Occipital lobe (tissue), 1 donor: ENCODE measurements at regions not wholly inside any gene's neighbourhood (a gene's known extent, or its start where the extent isn't known, plus 50 kb on each side); places are given as distances from the start of the nearest gene placed in this dataset.
"Not testable (repeated sequence)": the region's sequence is repeated elsewhere in the genome, so short reads cannot be mapped to it uniquely, and the experiment has no call there.

Experiments used
- DNase-seq: peaks from one replicate; lab custom pipeline; 2025; lab: John Stamatoyannopoulos, UW

DNA sequence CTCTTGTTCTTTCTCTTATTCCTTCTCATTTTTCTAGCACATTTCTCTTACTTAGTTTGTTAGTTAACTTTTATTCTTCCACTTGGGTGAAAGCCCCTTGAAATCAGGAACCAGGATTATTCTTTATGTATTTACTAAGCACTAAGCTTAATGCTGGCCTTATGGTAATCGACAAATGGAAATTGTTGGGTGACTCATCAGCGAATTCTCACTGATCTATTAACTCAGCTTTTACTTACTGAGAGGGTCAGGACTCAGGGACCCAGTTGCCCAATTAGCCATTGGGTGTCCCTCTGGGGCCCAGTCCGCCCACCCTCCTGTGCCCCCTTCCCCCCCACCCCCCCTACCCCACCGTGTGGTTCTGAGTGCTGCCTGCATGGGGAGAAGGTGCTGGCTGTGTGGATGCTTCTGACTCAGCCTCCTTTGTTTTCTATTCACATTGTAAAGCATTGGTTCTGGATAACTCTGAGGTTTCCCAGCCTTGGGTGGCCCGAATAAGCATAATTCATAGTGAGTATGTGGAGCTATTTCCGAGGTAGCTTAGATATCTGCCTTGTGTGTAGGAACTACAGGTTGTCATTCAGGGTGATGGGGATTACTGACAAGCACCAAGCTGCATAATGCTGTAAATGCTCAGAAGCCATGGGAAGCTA, 240.9 kb downstream of the FGF9 start:
- no peak for DNase-seq

DNA sequence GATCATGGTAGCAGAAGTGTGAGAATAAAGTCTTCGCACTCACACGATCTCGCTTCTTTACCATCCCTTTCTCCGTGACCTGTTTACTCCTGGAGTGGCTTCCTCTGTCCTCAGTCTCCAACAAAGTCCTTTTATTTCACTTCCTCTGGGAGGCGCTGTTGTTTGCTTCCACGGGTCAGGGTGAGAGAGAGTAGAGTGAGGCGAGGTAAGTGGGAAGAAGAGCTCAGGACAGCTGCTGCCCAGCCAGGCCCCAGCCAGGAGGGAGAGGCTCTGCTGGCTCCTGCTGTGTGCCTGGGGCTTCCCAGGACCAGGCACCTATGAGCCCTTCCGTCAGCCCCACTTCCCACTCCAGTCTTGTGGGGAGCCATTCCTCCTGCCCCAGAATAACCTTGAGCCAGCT, 242.1 kb downstream of the FGF9 start:
- DNase-seq: no peak

DNA sequence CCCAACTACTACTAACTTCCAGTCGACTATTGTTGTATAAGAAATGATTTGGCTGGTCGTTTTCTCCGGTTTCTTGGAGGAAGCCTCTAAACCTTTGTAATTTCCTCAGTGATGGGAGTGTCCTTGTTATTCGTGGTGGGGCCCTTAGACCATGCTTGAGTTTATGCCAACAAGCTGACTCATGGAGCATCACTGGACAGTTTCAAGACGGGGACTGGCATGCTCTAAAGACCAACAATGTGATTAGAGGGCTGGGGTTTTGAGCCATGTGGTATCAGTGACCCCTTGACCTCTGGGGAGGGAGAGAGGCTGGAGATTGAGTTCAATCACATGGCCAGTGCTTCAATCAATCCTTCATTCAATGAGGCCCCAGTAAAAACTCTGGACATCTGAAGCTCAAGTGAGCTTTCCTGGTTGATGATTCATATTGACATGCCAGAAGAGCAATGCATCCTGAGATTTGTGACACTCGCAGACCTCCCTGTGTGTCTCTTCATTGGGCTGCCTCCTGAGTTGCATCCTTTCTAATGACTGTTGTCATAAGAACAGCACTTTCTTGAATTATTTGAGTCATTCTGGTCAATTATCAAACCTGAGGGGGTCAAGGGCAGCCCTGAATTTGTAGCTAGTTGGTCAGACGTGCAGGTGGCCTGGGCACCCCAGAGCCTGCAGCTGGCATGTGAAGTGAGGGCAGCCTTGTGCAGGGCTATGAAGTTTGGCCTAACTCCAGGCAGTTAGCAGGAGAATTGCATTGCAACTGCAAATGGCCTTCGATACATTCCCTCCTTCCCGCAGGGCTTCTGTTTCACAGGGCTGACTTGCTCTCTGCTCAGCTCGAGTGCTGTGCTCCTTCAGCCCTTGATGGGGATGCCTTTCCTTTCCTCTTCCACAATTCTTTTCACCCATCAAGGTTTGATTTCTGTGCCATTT, 246.5 kb downstream of the FGF9 start:
- DNase-seq: no peak

DNA sequence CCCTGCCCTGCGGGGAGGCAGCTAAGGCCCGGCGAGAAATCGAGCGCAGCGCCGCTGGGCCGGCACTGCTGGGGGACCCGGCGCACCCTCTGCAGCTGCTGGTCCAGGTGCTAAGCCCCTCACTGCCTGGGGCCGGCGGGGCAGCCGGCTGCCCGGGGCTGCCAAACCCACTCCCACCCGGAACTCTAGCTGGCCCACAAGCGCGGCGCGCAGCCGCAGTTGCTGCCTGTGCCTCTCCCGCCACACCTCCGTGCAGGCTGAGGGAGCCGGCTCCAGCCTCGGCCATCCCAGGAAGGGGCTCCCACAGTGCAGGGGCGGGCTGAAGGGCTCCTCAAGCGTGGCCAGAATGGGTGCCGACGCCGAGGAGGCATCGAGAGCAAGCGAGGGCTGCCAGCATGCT, 249.9 kb downstream of the FGF9 start:
- not testable (repeated sequence) for DNase-seq

DNA sequence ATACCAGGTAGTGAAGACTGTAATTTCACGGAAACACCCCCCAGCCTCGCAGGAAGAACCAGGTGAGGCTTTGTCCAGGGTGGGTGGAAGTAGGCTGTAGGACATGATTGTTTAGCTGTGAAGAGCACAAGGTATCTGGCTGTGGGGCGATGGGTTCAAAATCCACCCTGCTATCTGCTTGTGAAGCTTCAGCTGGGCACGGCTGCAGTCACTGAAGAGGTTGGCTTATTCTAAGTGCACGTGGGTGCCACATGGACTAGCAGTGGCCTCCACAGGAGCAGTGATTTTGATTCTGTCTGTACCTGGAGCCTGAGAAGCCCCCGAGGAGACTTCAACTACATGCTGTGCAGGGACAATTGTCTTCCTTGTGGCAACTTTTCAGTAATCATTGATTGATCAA, 254.1 kb downstream of the FGF9 start:
- no peak for DNase-seq

DNA sequence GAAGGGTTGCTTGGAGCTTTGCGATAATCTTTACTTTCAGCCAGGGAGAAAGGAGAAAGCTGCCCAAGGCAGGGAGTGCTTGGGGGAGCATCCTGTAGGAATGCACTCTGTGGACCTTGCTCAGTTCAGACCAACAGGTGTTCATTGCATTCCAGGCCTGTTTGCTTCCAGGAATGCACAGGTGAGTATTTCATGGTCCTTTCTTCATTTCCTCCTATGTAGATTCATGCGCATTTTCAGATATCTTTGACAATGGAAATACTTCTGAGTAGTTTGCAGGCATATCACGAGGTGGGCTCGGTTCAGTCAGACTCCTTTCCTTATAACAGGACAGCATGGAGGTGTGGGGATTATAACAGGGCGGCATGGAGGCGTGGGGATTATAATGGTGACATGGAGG, 254.8 kb downstream of the FGF9 start:
- no peak for DNase-seq

DNA sequence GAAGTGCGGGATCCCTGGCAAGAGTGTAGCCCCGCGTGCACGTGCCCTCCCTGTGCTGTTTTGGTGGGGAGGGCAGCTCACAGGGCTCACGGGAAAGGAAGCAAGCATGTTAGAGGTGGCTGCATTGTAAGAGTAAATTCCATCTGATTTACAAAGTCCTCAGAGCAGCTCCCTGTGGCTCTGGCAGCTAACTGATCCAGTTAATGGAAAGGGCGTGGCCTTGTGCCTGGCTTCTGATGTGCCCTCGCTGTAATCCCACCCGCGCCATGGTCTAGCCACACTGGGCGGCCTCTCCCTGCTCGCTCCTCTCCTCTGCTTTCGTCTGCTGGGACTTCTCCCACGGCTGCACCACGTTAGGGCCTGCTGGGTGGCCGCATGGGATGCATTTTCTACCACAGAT, 258.5 kb downstream of the FGF9 start:
- DNase-seq: no peak

DNA sequence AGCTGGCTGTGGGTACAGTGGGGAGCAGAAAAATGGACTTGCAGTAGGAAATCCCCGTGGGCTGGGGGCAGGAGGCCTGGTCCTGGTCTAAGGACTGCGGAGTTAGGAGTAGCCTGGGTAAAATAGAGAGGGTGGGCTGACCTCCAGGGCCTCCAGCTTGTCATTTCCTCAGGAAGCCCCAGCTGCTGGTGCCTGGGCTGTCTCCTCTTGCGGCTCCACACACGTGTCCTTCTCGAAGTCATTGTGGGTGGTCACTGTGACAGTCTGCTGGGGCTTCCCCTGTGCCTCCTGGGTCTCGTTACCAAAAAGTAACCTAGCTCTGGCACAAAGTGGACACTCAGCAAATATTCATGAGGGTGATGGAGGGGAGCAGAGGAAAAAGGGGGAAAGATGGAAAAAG, 259.7 kb downstream of the FGF9 start:
- no peak for DNase-seq

DNA sequence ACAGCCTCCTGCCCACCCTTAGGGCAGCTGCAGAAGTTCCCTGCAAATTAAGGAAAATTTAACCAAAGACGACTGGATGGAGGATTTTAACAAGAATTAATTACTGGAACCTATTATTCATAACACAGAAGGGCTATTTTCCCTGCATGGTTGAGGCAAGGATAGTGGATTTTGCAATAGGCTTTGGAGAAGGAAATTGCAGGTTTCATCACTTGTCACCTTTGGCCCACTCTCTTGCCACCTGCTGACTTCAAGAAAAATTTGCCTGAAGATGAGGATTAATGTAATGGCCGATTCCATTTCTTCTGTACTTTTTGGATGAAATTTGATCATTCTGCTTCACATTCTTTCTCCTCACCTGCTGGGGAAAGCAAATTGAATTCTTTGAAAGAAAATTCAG, 261.7 kb downstream of the FGF9 start:
- no peak for DNase-seq

DNA sequence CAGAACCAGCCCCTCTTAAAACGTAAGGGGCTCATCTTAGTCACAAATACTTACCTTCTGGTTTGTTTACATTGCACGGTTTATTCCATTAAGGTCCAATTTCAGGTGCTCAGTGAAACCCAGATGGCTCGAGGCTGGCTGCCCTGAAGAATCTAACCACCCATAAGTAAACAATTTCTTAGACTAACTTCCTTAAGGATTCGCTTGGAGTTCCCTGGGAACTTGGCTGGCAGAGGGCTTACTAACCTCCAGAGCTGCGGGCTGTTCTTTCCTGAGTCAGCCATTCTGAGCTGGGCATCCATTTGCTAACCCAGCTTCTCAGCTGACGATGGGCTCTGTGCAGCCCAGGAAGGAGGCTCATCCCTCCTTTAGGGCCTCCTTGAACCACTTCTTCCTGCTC, 262.1 kb downstream of the FGF9 start:
- no peak for DNase-seq

DNA sequence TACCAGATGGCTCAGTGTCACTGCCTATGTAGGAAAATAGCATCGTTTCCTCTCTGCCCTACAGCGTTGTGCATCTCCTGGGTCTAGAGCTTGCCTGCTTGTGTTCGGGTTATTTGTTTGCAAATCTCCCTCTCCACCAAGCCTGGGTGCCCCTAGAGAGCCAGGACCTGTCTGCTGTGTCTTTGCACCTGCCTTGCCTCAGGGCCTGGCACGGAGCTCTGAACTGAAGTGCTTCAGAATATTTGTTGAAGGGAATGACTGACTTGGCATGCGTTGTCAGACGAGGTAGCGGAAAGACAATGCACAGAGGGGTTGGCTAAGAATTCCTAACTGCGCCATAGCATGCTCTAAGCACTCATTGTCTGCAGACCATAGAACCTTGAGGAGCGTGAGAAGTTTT, 263.4 kb downstream of the FGF9 start:
- DNase-seq: no peak

DNA sequence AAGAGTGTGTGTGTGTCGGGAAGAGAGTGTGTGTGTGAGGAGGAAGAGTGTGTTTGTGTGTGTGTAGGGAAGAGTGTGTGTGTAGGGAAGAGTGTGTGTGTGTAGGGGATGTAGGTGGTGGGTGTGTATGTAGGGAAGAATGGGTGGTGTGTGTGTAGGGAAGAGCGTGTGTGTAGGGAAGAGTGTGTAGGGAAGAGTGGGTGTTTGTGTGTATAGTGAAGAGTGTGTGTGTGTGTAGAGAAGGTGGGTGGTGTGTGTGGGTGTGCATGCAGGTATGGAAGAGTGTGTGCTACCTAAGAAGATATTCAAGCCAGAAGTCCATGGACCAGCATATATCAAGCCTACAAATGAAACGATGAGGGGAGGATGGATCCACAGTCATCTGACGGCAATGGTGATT, 265.8 kb downstream of the FGF9 start:
- no peak for DNase-seq

DNA sequence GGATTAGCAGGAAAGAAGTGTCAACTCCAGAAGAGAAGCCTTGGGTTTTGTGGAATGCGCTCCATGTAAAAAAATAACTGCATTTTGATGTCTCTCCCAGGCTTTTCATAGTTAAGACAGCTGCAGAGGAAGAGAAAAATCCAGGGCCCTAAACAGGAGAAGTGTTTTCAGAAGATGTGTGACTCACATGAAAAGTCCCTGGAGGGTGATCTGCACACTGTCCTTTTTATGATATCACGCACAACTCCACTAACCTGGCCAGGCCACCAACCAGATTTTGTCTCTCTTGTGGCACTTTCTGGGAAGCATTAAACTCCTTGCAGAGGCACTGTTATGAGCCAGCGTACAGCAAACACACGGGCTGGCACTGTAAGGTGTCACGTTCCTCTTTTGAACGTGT, 267.3 kb downstream of the FGF9 start:
- no peak for DNase-seq

DNA sequence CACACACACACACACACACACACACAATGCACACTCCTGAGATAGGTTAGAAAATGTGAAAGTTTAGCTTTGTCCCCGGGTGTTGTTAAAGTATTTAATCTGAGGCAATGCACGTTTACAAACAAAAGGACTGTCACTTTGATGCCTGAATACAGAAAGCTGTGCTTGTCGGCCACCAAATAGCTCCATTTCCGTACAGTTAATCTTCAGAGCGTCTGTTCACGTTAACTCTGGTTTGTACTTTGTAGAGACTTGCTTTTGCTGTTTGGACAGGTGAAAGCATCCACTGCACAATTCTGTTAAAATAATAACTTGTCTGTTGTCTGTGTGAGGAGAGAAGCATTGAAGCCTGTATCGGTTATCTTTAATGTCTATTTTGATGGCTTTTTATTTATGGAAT, 267.8 kb downstream of the FGF9 start:
- no peak for DNase-seq

DNA sequence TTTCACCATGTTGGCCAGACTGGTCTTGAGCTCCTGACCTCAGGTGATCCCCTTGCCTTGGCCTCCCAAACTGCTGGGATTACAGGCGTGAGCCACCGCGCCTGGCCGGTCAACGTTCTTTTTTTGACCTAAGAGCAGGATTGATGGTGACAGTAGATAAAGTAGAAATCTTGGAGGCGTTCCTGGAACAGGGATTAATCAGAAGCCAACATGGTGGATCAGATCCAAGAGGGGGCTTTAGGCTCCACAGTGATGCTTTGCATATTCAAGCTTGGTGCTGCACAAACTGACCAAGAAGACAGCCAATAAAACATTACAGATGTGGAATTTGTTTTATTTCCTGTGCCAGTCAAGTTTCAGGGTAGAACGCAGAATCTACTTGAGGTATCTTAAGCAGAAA, 271.2 kb downstream of the FGF9 start:
- no peak for DNase-seq

DNA sequence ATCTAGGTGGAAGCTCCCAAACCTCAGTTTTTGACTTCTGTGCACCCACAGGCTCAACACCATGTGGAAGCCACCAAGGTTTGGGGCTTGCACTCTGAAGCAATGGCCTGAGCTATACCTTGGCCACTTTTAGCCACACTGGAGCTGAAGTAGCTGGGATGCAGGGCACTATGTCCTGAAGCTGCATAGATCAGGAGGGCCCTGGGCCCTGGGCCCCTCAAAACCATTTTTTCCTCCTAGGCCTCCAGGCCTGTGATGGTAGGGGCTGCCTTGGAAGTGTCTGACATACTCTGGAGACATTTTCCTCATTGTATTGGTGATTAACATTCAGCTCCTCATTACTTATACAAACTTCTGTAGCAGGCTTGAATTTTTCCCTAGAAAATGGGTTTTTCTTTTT, 273.7 kb downstream of the FGF9 start:
- DNase-seq: no peak

DNA sequence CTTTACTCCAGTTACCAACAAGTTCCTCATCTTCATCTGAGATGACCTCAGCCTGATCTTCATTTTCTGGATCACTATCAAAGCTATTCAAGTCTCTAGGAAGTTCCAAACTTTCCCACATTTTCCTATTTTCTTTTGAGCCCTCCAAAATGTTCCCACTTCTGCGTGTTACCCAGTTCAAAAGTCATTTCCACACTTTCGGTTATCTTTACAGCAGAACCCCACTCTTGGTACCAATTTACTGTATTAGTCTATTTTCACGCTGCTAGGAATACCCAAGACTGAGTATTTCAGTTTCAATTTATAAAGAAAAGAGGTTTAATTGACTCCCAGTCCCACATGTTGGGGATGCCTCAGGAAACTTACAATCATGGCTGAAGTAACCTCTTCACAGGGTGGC, 274.3 kb downstream of the FGF9 start:
- DNase-seq: no peak

DNA sequence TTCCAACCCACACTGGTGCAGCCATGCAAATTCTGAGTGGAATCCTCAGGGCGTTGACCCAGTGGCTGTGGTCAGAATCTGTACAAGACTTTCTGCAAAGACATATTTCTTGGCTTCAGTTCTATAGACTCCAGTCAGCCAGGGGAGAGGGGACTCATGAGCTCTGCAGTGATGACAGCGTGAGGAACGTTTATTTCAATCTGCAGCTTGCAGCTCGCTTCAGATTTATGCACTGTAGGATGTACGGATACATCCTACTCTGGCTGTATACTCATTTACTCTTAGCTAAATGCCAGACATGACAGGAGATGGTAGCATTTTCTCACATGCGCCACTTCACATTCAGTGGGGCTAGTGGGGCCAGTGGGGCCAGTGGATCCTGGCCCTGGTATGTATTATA, 276.1 kb downstream of the FGF9 start:
- DNase-seq: no peak

DNA sequence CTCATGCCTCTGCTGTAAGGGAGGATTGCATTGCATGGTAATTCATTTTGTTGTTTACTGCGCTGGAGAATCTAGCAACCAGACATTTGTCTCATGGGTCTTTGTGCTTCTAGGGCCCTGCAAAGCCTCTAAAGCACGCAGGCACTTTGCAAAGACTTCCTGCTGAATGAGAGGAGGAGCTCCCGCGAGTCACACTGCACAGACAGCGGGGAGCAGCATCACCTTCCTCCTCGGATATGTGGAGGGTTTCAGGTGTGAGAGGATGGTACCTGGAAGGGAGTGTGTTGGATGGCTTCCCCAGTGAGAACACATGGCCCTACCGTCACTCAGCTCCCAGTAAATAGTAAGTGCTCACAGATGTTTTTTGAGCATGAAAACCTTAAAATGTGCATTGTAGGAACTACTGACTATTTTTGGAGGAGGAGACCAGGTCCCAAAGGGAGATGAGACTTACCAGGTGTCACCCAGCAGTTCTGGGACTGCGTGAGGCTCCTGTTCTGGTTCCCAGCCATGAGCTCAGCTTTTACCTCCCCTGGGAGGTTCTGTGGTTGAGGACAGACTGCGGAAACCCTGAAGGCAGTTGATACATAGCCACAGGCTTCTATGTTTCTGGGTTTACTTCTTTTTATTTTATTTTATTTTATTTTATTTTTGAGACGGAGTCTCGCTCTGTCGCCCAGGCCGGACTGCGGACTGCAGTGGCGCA, 278.0 kb downstream of the FGF9 start:
- no peak for DNase-seq

DNA sequence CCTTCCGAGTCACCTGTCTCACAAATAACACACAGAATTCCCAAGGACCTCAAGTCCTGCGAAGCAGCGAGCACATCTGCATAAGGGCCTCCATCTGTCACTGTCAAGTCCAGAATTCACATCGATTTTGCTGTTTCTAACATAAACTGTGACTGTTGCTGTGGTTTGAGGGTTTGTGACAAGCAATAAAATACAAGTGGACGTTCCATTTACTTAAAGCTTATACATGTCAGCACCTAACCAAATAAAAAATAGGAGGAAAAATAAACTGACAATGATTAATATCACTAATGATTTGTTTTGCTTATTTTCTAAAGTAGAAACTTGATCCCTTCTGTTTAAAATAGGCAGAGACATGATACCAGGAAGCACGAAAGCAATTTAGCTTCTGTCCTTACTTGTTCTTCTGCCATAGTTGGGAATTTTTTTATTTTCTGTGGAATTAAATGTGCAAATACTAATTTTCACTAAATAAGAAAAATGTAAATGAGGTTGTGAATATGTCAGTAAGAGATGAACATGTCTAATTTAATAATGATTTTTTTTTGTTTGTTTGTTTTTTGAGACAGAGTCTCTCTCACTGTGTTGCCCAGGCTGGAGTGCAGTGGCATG, 279.1 kb downstream of the FGF9 start:
- no peak for DNase-seq

DNA sequence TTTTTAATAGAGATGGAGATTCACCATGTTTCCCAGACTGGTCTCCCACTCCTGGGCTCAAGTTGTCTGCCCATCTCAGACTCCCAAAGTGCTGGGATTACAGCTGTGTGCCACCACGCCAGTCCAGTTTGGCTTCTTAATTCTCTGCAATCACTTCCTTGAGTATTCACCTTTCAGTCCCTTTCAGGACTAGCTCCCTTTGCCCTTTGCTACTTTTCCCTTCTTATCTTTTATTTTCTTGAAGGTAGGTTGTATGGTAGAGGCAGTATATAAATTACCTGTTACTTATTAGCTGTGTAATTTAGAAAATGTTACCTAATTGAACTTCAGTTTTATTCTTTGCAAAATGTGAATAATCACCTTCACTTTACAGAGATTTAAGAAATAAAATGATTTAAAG, 285.8 kb downstream of the FGF9 start:
- DNase-seq: no peak

DNA sequence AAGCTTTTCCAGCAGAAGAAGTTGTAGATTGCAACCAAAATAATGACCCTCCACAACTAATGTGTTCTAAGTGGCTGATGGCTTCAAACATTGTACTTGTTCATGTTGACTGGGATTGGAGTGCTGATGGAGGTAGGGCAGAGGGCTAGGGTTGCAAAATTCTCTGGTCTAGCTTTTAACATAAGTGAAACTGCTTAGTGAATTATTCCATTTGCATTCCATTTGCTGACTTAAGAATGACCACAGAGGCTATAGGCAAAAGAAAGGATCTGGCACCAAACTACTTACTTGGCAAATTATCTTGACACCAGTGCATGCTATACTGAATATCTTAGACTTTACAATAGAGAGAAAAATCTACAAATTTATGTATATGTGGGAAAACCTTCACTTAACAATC, 287.0 kb downstream of the FGF9 start:
- no peak for DNase-seq
